Stomach (tissue), 8 donors: ENCODE measurements at regions not wholly inside any gene's neighbourhood (a gene's known extent, or its start where the extent isn't known, plus 50 kb on each side); places are given as distances from the start of the nearest gene placed in this dataset.
"Not testable (repeated sequence)": the region's sequence is repeated elsewhere in the genome, so short reads cannot be mapped to it uniquely, and the experiment has no call there.

Experiments
- DNase-seq, 2 donors: peaks; one replicate each; pipeline versions ENCODE4 v3.0.0 to v3.0.0-alpha.2; 2013 to 2019
- H3K27ac ChIP-seq, 5 donors: fragments of 200-600 bp in 4 of 5; sonication (generic) in 4 of 5; one replicate each; pipeline ENCODE4 v1.5.1; 2013 to 2019; ENCODE audit warnings: mild to moderate bottlenecking in 1 of 5, moderate library complexity in 1 of 5
- H3K27me3 ChIP-seq, 3 donors: fragments of 200-600 bp; sonication (generic); one replicate each; pipeline ENCODE4 v1.5.1; 2017 to 2019; ENCODE audit warnings: mixed run types in 1 of 3
- H3K36me3 ChIP-seq, 4 donors: fragments of 200-600 bp; sonication (generic); 1 replicate in 3 of 4; 2 replicates in 1 of 4; pipeline ENCODE4 v1.5.1; 2016 to 2019
- H3K4me1 ChIP-seq, 4 donors: fragments of 200-600 bp; sonication (generic); one replicate each; pipeline ENCODE4 v1.5.1; 2016 to 2019
- H3K4me3 ChIP-seq, 4 donors: fragments of 200-600 bp; sonication (generic) in 3 of 4; one replicate each; pipeline ENCODE4 v1.5.1; 2016 to 2019; ENCODE audit warnings: mild to moderate bottlenecking in 1 of 4
- H3K9me3 ChIP-seq, 4 donors: fragments of 200-600 bp; sonication (generic); one replicate each; pipeline ENCODE4 v1.5.1; 2016 to 2019
- EP300 ChIP-seq: sonication (generic); formaldehyde crosslinking; IDR thresholded peaks from one replicate; pipeline ENCODE4 v1.6.1; 2017; ENCODE audit warnings: antibody characterized with exemption
- POLR2A ChIP-seq, 4 donors: fragments of 450-650 bp; IDR thresholded peaks; one replicate each; pipeline ENCODE4 v1.6.1; 2016; ENCODE audit warnings: antibody characterized with exemption in 4 of 4, control low read depth in 2 of 4, mild to moderate bottlenecking in 1 of 4, moderate library complexity in 1 of 4
- POLR2AphosphoS5 ChIP-seq, 3 donors: sonication (generic); formaldehyde crosslinking; IDR thresholded peaks; one replicate each; pipeline ENCODE4 v1.6.1; 2016; ENCODE audit warnings: antibody characterized with exemption in 3 of 3
- WGBS, 5 donors: extraction: QIAGEN DNeasy Blood & Tissue Kit in 3 of 5; methylation state at CpG; one replicate each; pipeline versions ENCODE4 v1.1.5 to v1.1.7; 2013 to 2018; 5-methylcytosine and 5-hydroxymethylcytosine counted together
- intact Hi-C: fragments of 100-400 bp; cut with DNase I; formaldehyde crosslinking; loops from one replicate; pipeline ENCODE4 v1.15.1; 2023; ENCODE audit warnings: low total_unique reads
- TF ChIP-seq, protein P1 (sequence below), 7 experiments: fragments of 450-650 bp in 4 of 7; fragments of 200-600 bp in 3 of 7; sonication (generic) in 3 of 7; IDR thresholded peaks; one replicate each; pipeline ENCODE4 v1.5.1; 2016 to 2019; ENCODE audit warnings: antibody characterized with exemption in 7 of 7, control low read depth in 2 of 7, mild to moderate bottlenecking in 1 of 7
- donor health status: healthy with polysubstance abuse.
- donor health status: Bipolar disorder and iron deficiency.
- donor health status: healthy.

DNA sequence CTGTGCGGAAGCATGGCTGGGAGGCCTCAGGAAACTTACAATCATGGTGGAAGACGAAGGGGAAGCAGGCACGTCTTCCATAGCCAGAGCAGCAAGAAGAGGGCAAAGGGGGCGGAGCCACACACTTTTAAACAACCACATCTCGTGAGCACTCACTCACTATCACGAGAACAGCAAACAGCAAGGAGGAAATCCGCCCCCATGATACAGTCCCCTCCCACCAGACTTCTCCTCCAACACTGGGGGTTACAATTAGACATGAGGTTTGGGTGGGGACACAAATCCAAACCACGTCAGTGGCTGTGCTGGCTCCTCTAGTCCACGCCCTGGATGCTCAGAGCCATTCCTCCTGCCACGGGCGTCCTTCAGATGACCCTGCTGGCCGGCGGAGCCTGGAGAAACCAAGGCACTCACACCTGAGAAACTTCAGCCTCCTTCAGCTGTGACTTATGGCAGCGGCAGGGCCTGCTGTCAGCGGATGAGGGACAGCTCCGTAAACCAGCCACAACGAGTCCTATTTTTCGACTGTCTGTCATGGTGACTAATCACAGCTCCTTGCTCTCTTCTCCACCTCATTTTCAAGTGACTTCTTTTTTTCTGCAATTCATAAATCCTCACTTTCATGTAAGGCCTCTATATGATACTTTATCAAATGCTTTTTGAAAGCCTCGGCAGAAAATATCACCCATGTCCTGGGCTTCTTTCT, 167.9 kb upstream of the PFKP start:
- H3K27me3 ChIP-seq: peaks cover 0 to 19% (median 0%) of the 10 kb centered on the region in 3 donors
- WGBS, 5 donors: 72 to 84% (median 79%) methylated on average over 19 of the region's 19 CpGs

DNA sequence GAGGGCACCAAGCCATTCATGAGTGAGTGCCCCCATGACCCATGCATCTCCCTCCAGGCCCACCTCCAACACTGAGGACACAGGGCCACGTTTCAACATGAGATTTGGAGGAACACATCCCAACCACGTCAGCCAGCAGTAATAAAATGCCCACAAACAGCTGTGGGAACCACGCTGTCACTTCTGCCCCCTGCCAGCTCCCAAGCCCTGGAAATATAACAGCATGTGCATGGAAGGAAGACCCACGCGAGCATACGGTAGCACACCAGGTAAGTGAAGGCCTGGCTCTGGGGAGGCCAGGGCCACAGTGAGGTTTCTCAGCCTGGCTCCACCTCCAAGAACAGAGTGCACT, 168.9 kb upstream of the PFKP start:
- 74 to 83% (median 80%) methylated on average over 6 of the region's 6 CpGs for WGBS, 5 donors
- intact Hi-C loops: no loop called here

More for the DNA sequence above, 167.9 kb upstream of the PFKP start:
- Histone ChIP-seq H3K27ac (no peak overlapping the region), H3K4me3 (no peak overlapping the region), H3K9me3 (no peaks in the 10 kb centered on the region), H3K4me1 (no peaks in the 10 kb centered on the region), H3K36me3 (no peaks in the 10 kb centered on the region)
- TF ChIP-seq EP300 (no peak), POLR2AphosphoS5 (IDR thresholded peaks at IDR 0.05) (no peak), POLR2A (IDR thresholded peaks at IDR 0.05) (no peak)
- TF ChIP-seq, protein P1, sequence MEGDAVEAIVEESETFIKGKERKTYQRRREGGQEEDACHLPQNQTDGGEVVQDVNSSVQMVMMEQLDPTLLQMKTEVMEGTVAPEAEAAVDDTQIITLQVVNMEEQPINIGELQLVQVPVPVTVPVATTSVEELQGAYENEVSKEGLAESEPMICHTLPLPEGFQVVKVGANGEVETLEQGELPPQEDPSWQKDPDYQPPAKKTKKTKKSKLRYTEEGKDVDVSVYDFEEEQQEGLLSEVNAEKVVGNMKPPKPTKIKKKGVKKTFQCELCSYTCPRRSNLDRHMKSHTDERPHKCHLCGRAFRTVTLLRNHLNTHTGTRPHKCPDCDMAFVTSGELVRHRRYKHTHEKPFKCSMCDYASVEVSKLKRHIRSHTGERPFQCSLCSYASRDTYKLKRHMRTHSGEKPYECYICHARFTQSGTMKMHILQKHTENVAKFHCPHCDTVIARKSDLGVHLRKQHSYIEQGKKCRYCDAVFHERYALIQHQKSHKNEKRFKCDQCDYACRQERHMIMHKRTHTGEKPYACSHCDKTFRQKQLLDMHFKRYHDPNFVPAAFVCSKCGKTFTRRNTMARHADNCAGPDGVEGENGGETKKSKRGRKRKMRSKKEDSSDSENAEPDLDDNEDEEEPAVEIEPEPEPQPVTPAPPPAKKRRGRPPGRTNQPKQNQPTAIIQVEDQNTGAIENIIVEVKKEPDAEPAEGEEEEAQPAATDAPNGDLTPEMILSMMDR (IDR thresholded peaks at IDR 0.05): no peak
- intact Hi-C loops: no loop called here
- no peak for DNase-seq

DNA sequence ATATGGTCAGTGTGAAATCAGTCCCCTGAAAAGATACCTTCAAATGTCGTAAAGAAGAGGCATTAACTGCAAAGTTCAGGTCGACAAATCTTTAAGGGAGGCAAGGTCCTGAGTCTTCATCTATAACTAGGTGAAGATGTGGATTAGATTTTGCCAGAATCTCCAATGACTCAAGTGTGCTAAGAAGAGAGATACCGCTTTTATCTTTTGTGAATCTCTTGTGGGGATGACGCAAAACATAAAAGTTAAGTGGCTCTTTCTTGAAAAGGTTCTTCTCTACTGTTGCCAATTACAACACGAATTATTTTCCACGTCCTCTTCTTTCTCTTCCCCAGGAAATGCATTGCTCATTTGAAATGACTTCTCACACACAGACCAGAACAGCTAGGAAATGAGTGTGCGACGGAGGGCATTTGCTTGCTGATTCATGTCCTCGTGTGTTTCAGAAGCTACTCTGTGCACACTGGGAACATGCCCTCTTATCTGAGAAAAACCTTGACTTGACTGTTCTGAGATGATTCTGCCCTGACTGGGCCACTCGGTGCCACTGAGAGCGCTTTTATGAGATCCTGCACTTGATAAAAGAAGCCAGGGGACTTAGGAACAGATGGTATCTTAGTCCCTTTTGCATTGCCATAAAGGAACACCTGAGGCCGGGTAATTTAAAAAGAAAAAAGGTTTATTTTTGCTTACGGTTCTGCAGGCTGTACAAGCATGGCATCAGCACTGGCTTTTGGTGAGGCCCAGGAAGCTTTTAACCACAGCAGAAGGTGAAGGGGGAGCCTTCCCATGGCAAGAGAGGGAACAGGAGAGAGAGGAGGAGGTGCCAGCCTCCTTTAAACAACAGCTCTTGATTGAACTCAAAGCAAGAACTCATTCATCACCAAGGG, 169.5 kb upstream of the PFKP start:
- Histone ChIP-seq H3K27me3 (peaks cover 0 to 5% (median 0%) of the 10 kb centered on the region in 3 donors), H3K4me1 (no peaks in the 10 kb centered on the region), H3K36me3 (no peaks in the 10 kb centered on the region), H3K27ac (no peak overlapping the region), H3K9me3 (no peaks in the 10 kb centered on the region), H3K4me3 (no peak overlapping the region)
- no peak for TF ChIP-seq EP300
- TF ChIP-seq, protein P1 (IDR thresholded peaks at IDR 0.05): no peak
- TF ChIP-seq POLR2A (IDR thresholded peaks at IDR 0.05): no peak
- TF ChIP-seq POLR2AphosphoS5 (IDR thresholded peaks at IDR 0.05): no peak
- no peak for DNase-seq
- intact Hi-C loops: no loop called here
- WGBS, 5 donors: 56 to 76% (median 74%) methylated on average over 13 of the region's 13 CpGs

More for the DNA sequence above, 168.9 kb upstream of the PFKP start:
- H3K36me3 ChIP-seq: no peaks in the 10 kb centered on the region
- no peak overlapping the region for H3K4me3 ChIP-seq
- DNase-seq: no peak
- no peak for TF ChIP-seq POLR2A (IDR thresholded peaks at IDR 0.05)
- TF ChIP-seq POLR2AphosphoS5 (IDR thresholded peaks at IDR 0.05): no peak
- TF ChIP-seq EP300: no peak
- TF ChIP-seq, protein P1 (IDR thresholded peaks at IDR 0.05): no peak
- no peaks in the 10 kb centered on the region for H3K9me3 ChIP-seq
- no peak overlapping the region for H3K27ac ChIP-seq
- no peaks in the 10 kb centered on the region for H3K4me1 ChIP-seq
- peaks cover 0 to 11% (median 0%) of the 10 kb centered on the region in 3 donors for H3K27me3 ChIP-seq

DNA sequence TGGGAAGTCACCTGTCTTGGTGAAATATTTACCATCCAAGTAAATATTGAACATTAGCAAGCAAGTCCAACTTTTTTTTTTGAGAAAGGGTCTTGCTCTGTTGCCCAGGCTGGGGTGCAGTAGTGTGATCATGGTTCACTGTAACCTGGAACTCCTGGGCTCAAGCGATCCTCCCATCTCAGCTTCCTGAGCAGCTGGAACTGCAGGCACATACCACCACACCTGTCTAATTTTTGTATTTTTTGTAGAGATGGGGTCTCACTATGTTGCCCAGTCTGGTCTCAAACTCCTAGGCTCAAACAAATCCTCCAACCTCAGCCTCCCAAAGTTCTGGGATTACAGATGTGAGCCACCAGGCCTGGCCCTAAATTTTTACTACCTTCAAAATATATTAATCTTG, 171.0 kb upstream of the PFKP start:
- DNase-seq, H3K36me3 ChIP-seq, H3K9me3 ChIP-seq, H3K27me3 ChIP-seq, H3K4me3 ChIP-seq, H3K27ac ChIP-seq, H3K4me1 ChIP-seq, intact Hi-C loops: not testable (repeated sequence)
- WGBS, 5 donors: 90 to 100% (median 96%) methylated on average over 1 of the region's 1 CpG
